GM23248 (cell line): ENCODE measurements at regions not wholly inside any gene's neighbourhood (a gene's known extent, or its start where the extent isn't known, plus 50 kb on each side); places are given as distances from the start of the nearest gene placed in this dataset.

Source experiments
- DNase-seq: peaks from one replicate; pipeline ENCODE4 v3.0.0-alpha.2; 2015
- H2AFZ ChIP-seq: fragments of 200-600 bp; sonication (generic); 2 replicates; pipeline ENCODE4 v1.6.1; 2016; ENCODE audit warnings: antibody characterized with exemption
- H3F3A ChIP-seq: fragments of 200-600 bp; sonication (generic); 2 replicates; pipeline ENCODE4 v1.6.1; 2016; ENCODE audit warnings: mild to moderate bottlenecking, antibody characterized with exemption, mixed run types; ENCODE audit not compliant: insufficient read depth
- H3K27ac ChIP-seq: fragments of 200-600 bp; sonication (generic); 2 replicates; pipeline ENCODE4 v1.5.1; 2016; ENCODE audit warnings: mild to moderate bottlenecking
- H3K27me3 ChIP-seq: fragments of 200-600 bp; sonication (generic); replicated peaks from 2 replicates; pipeline ENCODE4 v1.6.1; 2016; ENCODE audit warnings: mild to moderate bottlenecking; ENCODE audit not compliant: insufficient read depth
- H3K36me3 ChIP-seq: fragments of 200-600 bp; sonication (generic); 2 replicates; pipeline ENCODE4 v1.6.1; 2016; ENCODE audit warnings: low read depth, mild to moderate bottlenecking
- H3K4me1 ChIP-seq: fragments of 200-600 bp; sonication (generic); 2 replicates; pipeline ENCODE4 v1.6.1; 2016; ENCODE audit warnings: mild to moderate bottlenecking; ENCODE audit not compliant: insufficient read depth
- H3K4me2 ChIP-seq: fragments of 200-600 bp; sonication (generic); one replicate; pipeline ENCODE4 v1.6.1; 2016; ENCODE audit warnings: mild to moderate bottlenecking; ENCODE audit not compliant: unreplicated experiment
- H3K4me3 ChIP-seq: fragments of 200-600 bp; sonication (generic); 2 replicates; pipeline ENCODE4 v1.5.1; 2016; ENCODE audit warnings: mild to moderate bottlenecking
- H3K79me2 ChIP-seq: fragments of 200-600 bp; sonication (generic); 2 replicates; pipeline ENCODE4 v1.6.1; 2016; ENCODE audit warnings: mild to moderate bottlenecking; ENCODE audit not compliant: insufficient read depth
- H3K9ac ChIP-seq: fragments of 200-600 bp; sonication (generic); 2 replicates; pipeline ENCODE4 v1.6.1; 2016; ENCODE audit warnings: mild to moderate bottlenecking
- H3K9me2 ChIP-seq: fragments of 200-600 bp; sonication (generic); 2 replicates; pipeline ENCODE4 v1.6.1; 2016; ENCODE audit warnings: mixed run types, mild to moderate bottlenecking, moderate library complexity; ENCODE audit not compliant: insufficient read depth
- H3K9me3 ChIP-seq: fragments of 200-600 bp; sonication (generic); one replicate; pipeline ENCODE4 v1.6.1; 2017; ENCODE audit warnings: low read depth
- H4K20me1 ChIP-seq: fragments of 200-600 bp; sonication (generic); 2 replicates; pipeline ENCODE4 v1.6.0; 2016; ENCODE audit not compliant: insufficient read depth
- EZH2 ChIP-seq: fragments of 200-600 bp; sonication (generic); IDR thresholded peaks from 2 replicates; pipeline ENCODE4 v1.6.1; 2018; ENCODE audit warnings: antibody characterized with exemption, mild to moderate bottlenecking; ENCODE audit not compliant: insufficient read depth, poor library complexity, severe bottlenecking
- EZH2phosphoT487 ChIP-seq: fragments of 200-600 bp; sonication (generic); IDR thresholded peaks from 2 replicates; pipeline ENCODE4 v1.6.1; 2018; ENCODE audit warnings: antibody characterized with exemption, moderate library complexity, mild to moderate bottlenecking, low read depth; ENCODE audit not compliant: insufficient read depth
- WGBS, 2 experiments: methylation state at CpG; one replicate each; pipeline ENCODE4 v1.1.6; 2015 to 2017; ENCODE audit warnings: low lambda C conversion rate in 2 of 2, low coverage in 1 of 2; ENCODE audit errors: missing lambda C conversion rate in 2 of 2; 5-methylcytosine and 5-hydroxymethylcytosine counted together
- in situ Hi-C: fragments of 300-500 bp; cut with MboI; formaldehyde crosslinking; loops from 2 replicates; pipeline ENCODE4 v1.15.0; 2020

DNA sequence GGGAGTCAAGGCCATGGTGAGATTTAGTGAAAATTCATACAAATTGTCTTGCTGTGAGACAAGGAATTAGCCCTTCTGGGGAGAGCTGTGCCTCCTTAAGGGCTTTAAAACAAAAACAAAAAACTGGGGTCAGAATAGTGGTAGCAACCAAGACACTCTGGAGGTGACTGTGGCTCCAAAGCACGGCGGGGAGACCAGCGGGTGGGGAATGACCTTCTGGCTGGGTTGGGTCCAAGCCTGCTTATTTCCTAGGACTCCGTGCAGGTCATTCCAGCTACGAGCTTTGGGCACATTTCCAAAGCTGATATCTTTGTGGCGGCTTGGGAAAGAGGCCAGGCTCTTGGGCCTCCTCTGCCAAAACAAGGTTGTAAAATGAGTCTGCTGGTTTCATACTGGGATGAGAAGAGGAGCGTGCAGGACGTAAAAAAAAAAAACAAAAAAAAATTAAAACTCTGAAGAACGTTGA is 348.3 kb downstream of the UQCRFS1 start:
- Histone ChIP-seq H3K9me3 (no peaks in the 10 kb centered on the region), H3K27ac (no peak overlapping the region), H3K4me1 (no peaks in the 10 kb centered on the region; the same call in 1 of the 2 replicates), H2AFZ (no peak overlapping the region), H3K4me2 (no peak overlapping the region), H4K20me1 (no peaks in the 10 kb centered on the region), H3F3A (no peaks in the 10 kb centered on the region), H3K9me2 (no peaks in the 10 kb centered on the region), H3K36me3 (no peaks in the 10 kb centered on the region), H3K9ac (no peak overlapping the region), H3K79me2 (no peaks in the 10 kb centered on the region), H3K4me3 (no peak overlapping the region), H3K27me3 (no peaks in the 10 kb centered on the region; the same call in none of the 2 replicates)
- WGBS, 2 experiments = 20 to 22% methylated on average over 9 of the region's 9 CpGs
- TF ChIP-seq EZH2 (no peak), EZH2phosphoT487 (no peak)
- in situ Hi-C loops = no loop called here
- no peak for DNase-seq

DNA sequence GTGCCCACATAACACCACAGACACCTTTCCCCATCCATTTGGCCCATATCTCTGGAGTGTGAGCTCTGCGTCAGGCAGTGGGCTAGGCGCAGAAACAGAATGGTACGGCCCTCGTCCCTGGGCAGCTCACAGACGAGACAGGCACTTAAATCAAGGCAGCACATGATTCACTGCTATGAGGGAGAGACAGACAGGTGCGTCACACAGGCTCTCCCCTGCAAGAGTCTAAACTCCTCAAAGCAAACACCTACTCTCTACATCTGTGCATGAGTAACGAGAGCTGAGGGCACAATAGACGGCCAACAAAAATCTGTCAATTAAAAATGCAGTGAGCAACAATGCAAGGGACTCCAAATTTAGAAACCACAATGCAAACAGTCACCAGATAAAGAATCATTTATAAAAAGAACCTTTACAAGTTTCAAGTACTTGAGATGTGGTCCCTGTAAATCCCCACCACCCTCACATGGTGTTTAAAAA is 348.9 kb downstream of the UQCRFS1 start:
- Histone ChIP-seq H3K9me2 (no peaks in the 10 kb centered on the region), H2AFZ (no peak overlapping the region), H3F3A (no peaks in the 10 kb centered on the region), H3K9me3 (no peaks in the 10 kb centered on the region), H3K9ac (no peak overlapping the region), H3K36me3 (no peaks in the 10 kb centered on the region), H3K27ac (no peak overlapping the region), H3K4me2 (no peak overlapping the region), H3K79me2 (no peaks in the 10 kb centered on the region), H3K4me1 (no peaks in the 10 kb centered on the region; the same call in 1 of the 2 replicates), H3K4me3 (no peak overlapping the region), H4K20me1 (no peaks in the 10 kb centered on the region), H3K27me3 (no peaks in the 10 kb centered on the region; the same call in none of the 2 replicates)
- TF ChIP-seq EZH2phosphoT487 (no peak), EZH2 (no peak)
- in situ Hi-C loops = no loop called here
- no peak for DNase-seq
- 54 to 60% methylated on average over 8 of the region's 8 CpGs for WGBS, 2 experiments

DNA sequence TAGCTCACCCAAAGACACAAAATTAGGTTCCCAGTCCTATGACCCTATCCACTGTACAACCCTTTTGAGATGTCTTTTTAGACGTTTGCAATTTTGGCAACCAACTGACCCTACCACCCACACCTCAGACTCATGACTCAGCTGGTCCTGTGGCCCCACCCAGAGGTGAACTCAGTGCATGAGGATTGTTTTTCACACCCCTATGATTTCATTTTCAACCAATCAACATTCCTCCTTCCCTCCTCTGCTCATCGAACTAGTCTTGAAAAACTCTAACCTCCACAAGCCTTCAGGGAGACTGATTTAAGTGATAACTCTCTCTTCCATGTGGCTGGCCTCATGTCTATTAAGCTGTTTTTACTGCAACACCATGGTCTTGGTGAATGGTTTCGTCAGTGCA is 350.7 kb downstream of the UQCRFS1 start:
- Histone ChIP-seq H3F3A (no peaks in the 10 kb centered on the region), H3K9me2 (no peaks in the 10 kb centered on the region), H3K27me3 (peaks cover 10% of the 10 kb centered on the region), H4K20me1 (no peaks in the 10 kb centered on the region), H3K36me3 (no peaks in the 10 kb centered on the region), H3K9me3 (no peaks in the 10 kb centered on the region), H3K79me2 (no peaks in the 10 kb centered on the region), H3K4me2 (no peak overlapping the region), H3K4me3 (no peak overlapping the region), H3K9ac (no peak overlapping the region), H2AFZ (no peak overlapping the region), H3K4me1 (no peaks in the 10 kb centered on the region; the same call in 1 of the 2 replicates), H3K27ac (no peak overlapping the region)
- WGBS, 2 experiments = 16 to 29% methylated on average over 3 of the region's 3 CpGs
- TF ChIP-seq EZH2 (no peak), EZH2phosphoT487 (no peak)
- in situ Hi-C loops = no loop called here
- peak; percentile 42 for DNase-seq

DNA sequence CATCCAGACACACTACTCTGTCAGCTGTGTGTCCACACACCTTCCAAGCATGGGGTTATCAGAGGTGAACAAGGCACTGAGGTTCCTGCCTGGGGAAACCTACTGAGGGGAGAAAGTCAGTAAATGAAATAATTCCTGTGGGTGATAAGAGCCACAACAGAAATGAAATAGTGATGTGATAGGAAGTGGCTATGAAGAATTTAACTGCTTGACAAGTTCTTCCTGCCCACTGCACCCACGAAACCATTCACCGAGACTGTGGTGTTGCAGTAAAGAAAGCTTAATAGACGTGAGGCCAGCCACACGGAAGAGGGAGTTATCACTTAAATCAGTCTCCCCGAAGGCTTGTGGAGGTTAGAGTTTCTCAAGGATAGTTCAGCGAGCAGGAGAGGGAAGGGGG is 353.1 kb downstream of the UQCRFS1 start:
- no peak overlapping the region for H3K27ac ChIP-seq
- H3K27me3 ChIP-seq = peaks cover 10% of the 10 kb centered on the region
- H3K4me1 ChIP-seq = no peaks in the 10 kb centered on the region; the same call in 1 of the 2 replicates
- H2AFZ ChIP-seq = no peak overlapping the region
- H3K4me3 ChIP-seq = no peak overlapping the region
- no peak overlapping the region for H3K4me2 ChIP-seq
- H3K9me2 ChIP-seq = no peaks in the 10 kb centered on the region
- no peak for DNase-seq
- WGBS, 2 experiments = 34 to 42% methylated on average over 6 of the region's 6 CpGs
- in situ Hi-C loops = no loop called here
- no peaks in the 10 kb centered on the region for H3K36me3 ChIP-seq
- no peaks in the 10 kb centered on the region for H3F3A ChIP-seq
- H3K79me2 ChIP-seq = no peaks in the 10 kb centered on the region
- H4K20me1 ChIP-seq = no peaks in the 10 kb centered on the region
- TF ChIP-seq EZH2 (no peak), EZH2phosphoT487 (no peak)
- no peaks in the 10 kb centered on the region for H3K9me3 ChIP-seq
- H3K9ac ChIP-seq = no peak overlapping the region

DNA sequence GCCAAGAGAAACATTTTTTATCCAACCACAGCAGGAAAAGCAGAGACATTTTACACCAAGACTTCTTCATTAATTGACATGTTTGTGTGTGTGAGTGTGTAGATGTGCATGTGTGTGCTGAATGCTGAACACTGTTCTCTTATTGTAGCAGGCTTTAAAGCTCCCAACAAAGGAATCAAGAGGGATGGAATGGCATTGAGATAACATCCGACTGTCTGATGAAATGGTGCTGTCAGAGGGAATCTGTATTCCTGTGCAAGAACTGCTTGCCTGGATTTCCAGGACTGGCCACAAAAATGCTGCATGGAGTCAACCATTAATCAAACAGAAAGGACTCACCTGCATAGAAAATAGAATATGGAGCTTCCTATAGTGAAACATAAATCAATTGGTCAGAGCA is 354.0 kb downstream of the UQCRFS1 start:
- Histone ChIP-seq H3F3A (no peaks in the 10 kb centered on the region), H3K4me3 (no peak overlapping the region), H3K27me3 (peaks cover 10% of the 10 kb centered on the region), H3K4me2 (no peak overlapping the region), H3K79me2 (no peaks in the 10 kb centered on the region), H3K36me3 (no peaks in the 10 kb centered on the region), H2AFZ (no peak overlapping the region), H4K20me1 (no peaks in the 10 kb centered on the region), H3K4me1 (no peaks in the 10 kb centered on the region; the same call in 1 of the 2 replicates), H3K9me2 (no peaks in the 10 kb centered on the region), H3K9ac (no peak overlapping the region), H3K27ac (no peak overlapping the region), H3K9me3 (no peaks in the 10 kb centered on the region)
- TF ChIP-seq EZH2 (no peak), EZH2phosphoT487 (no peak)
- in situ Hi-C loops = no loop called here
- WGBS, 2 experiments = 29 to 55% methylated on average over 1 of the region's 1 CpG
- no peak for DNase-seq
